ENCODE measurements at regions not wholly inside any gene's neighbourhood (a gene's known extent, or its start where the extent isn't known, plus 50 kb on each side); places are given as distances from the start of the nearest gene placed in this dataset.

- H4K5ac ChIP-seq (ENCODE audit: insufficient read length, low read depth, low read length): no peak overlapping the region
- ChIA-PET CTCF (ENCODE audit: partially characterized antibody) (no interaction called here), POLR2A (ENCODE audit: partially characterized antibody) (no interaction called here)
- H3K14ac ChIP-seq (ENCODE audit: insufficient read length): no peak overlapping the region
- no peak for DNase-seq (ENCODE audit: low read depth in 1 of 2, low spot score in 2 of 2)
- H3K4ac ChIP-seq (replicated peaks; ENCODE audit: insufficient read length, low read depth, low read length): no peak overlapping the region
- peaks cover 2 to 14% (median 11%) of the 10 kb centered on the region in 4 experiments; a peak in 5 of 7 replicates for H3K4me1 ChIP-seq (replicated peaks in 1 of 4; ENCODE audit: control insufficient read depth in 3 of 4, insufficient read depth in 4 of 4, low read length in 3 of 4)
- no peak overlapping the region for H2AFZ ChIP-seq (ENCODE audit: low read length)
- H3K79me1 ChIP-seq (ENCODE audit: low read depth, low read length): no peaks in the 10 kb centered on the region
- H3K27ac ChIP-seq (ENCODE audit: low read depth, low read length): no peak overlapping the region
- H3K23ac ChIP-seq (ENCODE audit: insufficient read length): no peak overlapping the region
- H3K9ac ChIP-seq (replicated peaks in 1 of 4; ENCODE audit: extremely low read depth in 1 of 4, low read depth in 3 of 4, low read length in 3 of 4): no peak overlapping the region
- H4K20me1 ChIP-seq (replicated peaks in 1 of 2; ENCODE audit: control insufficient read depth in 1 of 2, insufficient read depth in 2 of 2, low read length in 2 of 2): no peaks in the 10 kb centered on the region
- H2BK12ac ChIP-seq (ENCODE audit: low read depth, low read length): no peak overlapping the region
- no peak overlapping the region for H2AK5ac ChIP-seq (ENCODE audit: low read depth, low read length)
- no peak overlapping the region for H2BK120ac ChIP-seq (replicated peaks; ENCODE audit: low read depth, low read length)
- no peak overlapping the region for H2BK5ac ChIP-seq (ENCODE audit: low read depth, low read length)
- no peaks in the 10 kb centered on the region for H3K79me2 ChIP-seq (ENCODE audit: control insufficient read depth in 1 of 2, insufficient read depth in 2 of 2, low read length in 2 of 2)
- H3K56ac ChIP-seq (replicated peaks; ENCODE audit: insufficient read length, low read depth, low read length): no peak overlapping the region
- H3K4me2 ChIP-seq (ENCODE audit: insufficient read depth in 1 of 2, low read depth in 2 of 2, low read length in 2 of 2): no peak overlapping the region
- no peak overlapping the region; the same call in 1 of the 2 replicates for H2BK20ac ChIP-seq (ENCODE audit: low read length)
- H2BK15ac ChIP-seq (ENCODE audit: low read length): no peak overlapping the region
- no peak for FAIRE-seq
- H3K36me3 ChIP-seq (ENCODE audit: control insufficient read depth in 2 of 4, insufficient read depth in 4 of 4, low read length in 3 of 4): no peaks in the 10 kb centered on the region
- no peak overlapping the region; the same call in 1 of the 2 replicates for H4K8ac ChIP-seq (ENCODE audit: extremely low read depth, insufficient read depth, low read length)
- no peak overlapping the region for H3K18ac ChIP-seq (ENCODE audit: extremely low read depth, low read length)
- no peak overlapping the region for H3K4me3 ChIP-seq (ENCODE audit: extremely low read depth in 1 of 4, insufficient read depth in 2 of 4, low read depth in 3 of 4, low read length in 4 of 4)
- H4K91ac ChIP-seq (replicated peaks; ENCODE audit: insufficient read length, low read length): no peak overlapping the region
- H3K27me3 ChIP-seq (replicated peaks in 1 of 4; ENCODE audit: control insufficient read depth in 3 of 4, extremely low read depth in 1 of 4, insufficient read depth in 3 of 4, low read length in 3 of 4): no peaks in the 10 kb centered on the region
- H3K9me3 ChIP-seq (ENCODE audit: insufficient read depth in 2 of 2, low read depth in 1 of 2, low read length in 1 of 2): no peaks in the 10 kb centered on the region
- WGBS, 2 experiments (ENCODE audit: extremely low coverage in 1 of 2, insufficient coverage in 1 of 2, insufficient read length in 1 of 2, insufficient replicate concordance in 2 of 2, low coverage in 1 of 2, low lambda C conversion rate in 2 of 2, missing lambda C conversion rate in 1 of 2): 82% methylated on average over 5 of the region's 7 CpGs; no CpG with 5 or more reads in 1 of the 2 experiments
- no peaks in the 10 kb centered on the region for H3K23me2 ChIP-seq (ENCODE audit: low read depth, low read length)
- no peak for TF ChIP-seq KDM4A (IDR thresholded peaks at IDR 0.05; ENCODE audit: low read depth, low read length, severe bottlenecking)
- no peak for TF ChIP-seq NANOG (IDR thresholded peaks at IDR 0.05; ENCODE audit: insufficient read depth, low read depth, low read length, poor library complexity, severe bottlenecking)
- TF ChIP-seq SP2 (IDR thresholded peaks at IDR 0.05; ENCODE audit: low read length): no peak
- no peak for TF ChIP-seq CREB1 (IDR thresholded peaks at IDR 0.05)
- TF ChIP-seq EP300 (IDR thresholded peaks at IDR 0.05; ENCODE audit: borderline replicate concordance in 1 of 2, low read depth in 2 of 2, low read length in 2 of 2): no peak
- TF ChIP-seq SIN3A (conservative IDR thresholded peaks at IDR 0.05 in 1 of 2, IDR thresholded peaks at IDR 0.05 in 1 of 2; ENCODE audit: low read depth in 1 of 2, low read length in 2 of 2): no peak
- no peak for TF ChIP-seq EGR1 (IDR thresholded peaks at IDR 0.05; ENCODE audit: borderline replicate concordance, low read depth, low read length)
- no peak for TF ChIP-seq JUND (IDR thresholded peaks at IDR 0.05; ENCODE audit: low read length)
- no peak for TF ChIP-seq JUN (IDR thresholded peaks at IDR 0.05; ENCODE audit: low read depth, low read length)
- no peak for TF ChIP-seq KDM5A (IDR thresholded peaks at IDR 0.05; ENCODE audit: low read length)
- no peak for TF ChIP-seq ASH2L (IDR thresholded peaks at IDR 0.05; ENCODE audit: low read length)
- TF ChIP-seq TAF1 (IDR thresholded peaks at IDR 0.05; ENCODE audit: low read depth, low read length): no peak
- TF ChIP-seq ZNF274 (IDR thresholded peaks at IDR 0.05; ENCODE audit: borderline replicate concordance, extremely low read depth, low read length): no peak
- no peak for TF ChIP-seq MAFK (IDR thresholded peaks at IDR 0.05; ENCODE audit: low read depth, low read length)
- no peak for TF ChIP-seq TBP (IDR thresholded peaks at IDR 0.05; ENCODE audit: low read depth, low read length)
- no peak for TF ChIP-seq KDM1A (IDR thresholded peaks at IDR 0.05; ENCODE audit: borderline replicate concordance, low read length)
Measured at GRCh38 chr2:16228471-16228870, 288.1 kb downstream of the MYCN start.

Data from H1 (cell line).